ENCODE measurements at regions not wholly inside any gene's neighbourhood (a gene's known extent, or its start where the extent isn't known, plus 50 kb on each side); places are given as distances from the start of the nearest gene placed in this dataset.

- no peaks in the 10 kb centered on the region for H3K4me1 ChIP-seq (ENCODE audit: control insufficient read depth, insufficient read depth, low read length, poor library complexity, severe bottlenecking)
- H3K9me3 ChIP-seq (ENCODE audit: control insufficient read depth, low read length) = no peaks in the 10 kb centered on the region
- no peaks in the 10 kb centered on the region for H3K36me3 ChIP-seq (ENCODE audit: control insufficient read depth, insufficient read depth, low read length)
- DNase-seq = no peak
- no peak overlapping the region for H3K27ac ChIP-seq (ENCODE audit: insufficient read depth, low read length, poor library complexity, severe bottlenecking)
- no peak overlapping the region for H3K4me3 ChIP-seq (ENCODE audit: insufficient read depth, low read depth, low read length, poor library complexity, severe bottlenecking)
- no peaks in the 10 kb centered on the region for H3K27me3 ChIP-seq (replicated peaks; ENCODE audit: control insufficient read depth, insufficient read depth, low read length, poor library complexity, severe bottlenecking)
Measured at GRCh38 chr18:2444201-2444875, 127.0 kb downstream of the METTL4 start.

- Histone ChIP-seq H3K36me3 (ENCODE audit: control insufficient read depth, insufficient read depth, low read length) (no peaks in the 10 kb centered on the region), H3K9me3 (ENCODE audit: control insufficient read depth, low read length) (no peaks in the 10 kb centered on the region), H3K27ac (ENCODE audit: insufficient read depth, low read length, poor library complexity, severe bottlenecking) (no peak overlapping the region), H3K4me1 (ENCODE audit: control insufficient read depth, insufficient read depth, low read length, poor library complexity, severe bottlenecking) (no peaks in the 10 kb centered on the region), H3K27me3 (replicated peaks; ENCODE audit: control insufficient read depth, insufficient read depth, low read length, poor library complexity, severe bottlenecking) (no peaks in the 10 kb centered on the region), H3K4me3 (ENCODE audit: insufficient read depth, low read depth, low read length, poor library complexity, severe bottlenecking) (no peak overlapping the region)
- no peak for DNase-seq
Measured at GRCh38 chr18:2448565-2449151, 122.6 kb downstream of the METTL4 start.

- Histone ChIP-seq H3K27ac (ENCODE audit: insufficient read depth, low read length, poor library complexity, severe bottlenecking) (no peak overlapping the region), H3K36me3 (ENCODE audit: control insufficient read depth, insufficient read depth, low read length) (no peaks in the 10 kb centered on the region), H3K9me3 (ENCODE audit: control insufficient read depth, low read length) (no peaks in the 10 kb centered on the region), H3K4me1 (ENCODE audit: control insufficient read depth, insufficient read depth, low read length, poor library complexity, severe bottlenecking) (no peaks in the 10 kb centered on the region), H3K27me3 (replicated peaks; ENCODE audit: control insufficient read depth, insufficient read depth, low read length, poor library complexity, severe bottlenecking) (no peaks in the 10 kb centered on the region), H3K4me3 (ENCODE audit: insufficient read depth, low read depth, low read length, poor library complexity, severe bottlenecking) (no peak overlapping the region)
- no peak for DNase-seq
Measured at GRCh38 chr18:2451556-2451955, 119.7 kb downstream of the METTL4 start.

- no peak for DNase-seq
- H3K9me3 ChIP-seq (ENCODE audit: control insufficient read depth, low read length) = no peaks in the 10 kb centered on the region
- H3K27me3 ChIP-seq (replicated peaks; ENCODE audit: control insufficient read depth, insufficient read depth, low read length, poor library complexity, severe bottlenecking) = no peaks in the 10 kb centered on the region
- no peak overlapping the region for H3K4me3 ChIP-seq (ENCODE audit: insufficient read depth, low read depth, low read length, poor library complexity, severe bottlenecking)
- H3K36me3 ChIP-seq (ENCODE audit: control insufficient read depth, insufficient read depth, low read length) = no peaks in the 10 kb centered on the region
- no peak overlapping the region for H3K27ac ChIP-seq (ENCODE audit: insufficient read depth, low read length, poor library complexity, severe bottlenecking)
- no peaks in the 10 kb centered on the region for H3K4me1 ChIP-seq (ENCODE audit: control insufficient read depth, insufficient read depth, low read length, poor library complexity, severe bottlenecking)
Measured at GRCh38 chr18:2459886-2460285, 111.4 kb downstream of the METTL4 start.

DNA sequence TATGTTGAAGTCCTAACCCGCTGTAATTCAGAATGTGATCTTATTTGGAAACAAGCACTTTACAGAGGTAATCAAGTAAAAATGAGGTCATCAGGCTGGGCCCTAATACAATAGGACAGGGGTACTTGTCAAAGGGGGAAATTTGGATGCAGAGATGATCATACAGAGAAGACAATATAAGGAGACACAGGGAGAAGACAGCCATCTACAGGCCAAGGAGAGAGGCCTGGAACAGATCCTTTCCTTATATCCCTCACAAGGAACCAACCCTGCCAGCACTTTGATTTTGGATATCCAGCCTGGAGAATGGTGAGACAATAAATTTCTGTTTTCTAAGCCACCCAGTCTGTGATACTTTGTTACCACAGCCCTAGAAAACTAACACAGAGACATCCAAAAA, 104.3 kb downstream of the METTL4 start:
- H3K4me3 ChIP-seq (ENCODE audit: insufficient read depth, low read depth, low read length, poor library complexity, severe bottlenecking) = no peak overlapping the region
- H3K4me1 ChIP-seq (ENCODE audit: control insufficient read depth, insufficient read depth, low read length, poor library complexity, severe bottlenecking) = no peaks in the 10 kb centered on the region
- DNase-seq = no peak
- no peaks in the 10 kb centered on the region for H3K9me3 ChIP-seq (ENCODE audit: control insufficient read depth, low read length)
- no peak overlapping the region for H3K27ac ChIP-seq (ENCODE audit: insufficient read depth, low read length, poor library complexity, severe bottlenecking)
- no peaks in the 10 kb centered on the region for H3K27me3 ChIP-seq (replicated peaks; ENCODE audit: control insufficient read depth, insufficient read depth, low read length, poor library complexity, severe bottlenecking)
- H3K36me3 ChIP-seq (ENCODE audit: control insufficient read depth, insufficient read depth, low read length) = no peaks in the 10 kb centered on the region

DNA sequence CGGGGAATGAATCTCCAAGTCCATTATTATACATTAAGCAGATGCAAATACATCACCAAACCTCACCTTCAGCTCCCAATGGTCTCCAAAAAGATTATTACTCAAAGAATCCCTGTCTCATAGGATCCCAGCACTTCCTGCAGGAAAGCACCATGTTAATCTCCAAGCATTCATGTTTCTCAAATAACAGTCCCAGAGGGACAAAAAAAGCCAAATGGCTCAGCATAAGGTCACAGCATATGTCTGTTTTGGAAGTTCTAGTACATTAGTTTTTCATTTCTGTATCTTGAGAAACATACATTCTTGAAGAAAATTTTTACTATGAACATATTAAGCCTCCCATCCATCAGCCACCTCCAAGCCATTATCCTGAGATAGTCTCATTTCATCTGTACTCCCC, 103.3 kb downstream of the METTL4 start:
- no peaks in the 10 kb centered on the region for H3K27me3 ChIP-seq (replicated peaks; ENCODE audit: control insufficient read depth, insufficient read depth, low read length, poor library complexity, severe bottlenecking)
- no peaks in the 10 kb centered on the region for H3K9me3 ChIP-seq (ENCODE audit: control insufficient read depth, low read length)
- no peak overlapping the region for H3K27ac ChIP-seq (ENCODE audit: insufficient read depth, low read length, poor library complexity, severe bottlenecking)
- H3K4me1 ChIP-seq (ENCODE audit: control insufficient read depth, insufficient read depth, low read length, poor library complexity, severe bottlenecking) = no peaks in the 10 kb centered on the region
- no peak for DNase-seq
- H3K36me3 ChIP-seq (ENCODE audit: control insufficient read depth, insufficient read depth, low read length) = no peaks in the 10 kb centered on the region
- H3K4me3 ChIP-seq (ENCODE audit: insufficient read depth, low read depth, low read length, poor library complexity, severe bottlenecking) = no peak overlapping the region

DNA sequence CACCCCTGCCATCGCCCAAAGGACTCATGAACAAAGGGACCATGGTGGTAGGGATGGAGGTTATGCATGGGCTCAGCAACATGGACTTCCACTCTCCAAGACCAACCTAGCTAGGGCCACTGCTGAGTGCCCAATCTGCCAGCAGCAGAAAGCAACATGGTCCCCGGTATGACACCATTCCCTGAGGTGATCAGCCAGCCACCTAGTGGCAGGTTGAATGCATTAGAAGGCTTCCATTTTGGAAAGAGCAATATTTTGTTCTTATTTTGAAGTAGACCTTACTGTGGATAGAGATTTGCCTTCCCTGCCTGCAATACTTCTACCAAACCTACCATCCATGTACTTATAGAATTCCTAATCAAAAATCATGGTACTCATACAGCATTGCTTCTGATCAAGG, 99.8 kb downstream of the METTL4 start:
- DNase-seq = no peak
- Histone ChIP-seq H3K27ac (ENCODE audit: insufficient read depth, low read length, poor library complexity, severe bottlenecking) (no peak overlapping the region), H3K36me3 (ENCODE audit: control insufficient read depth, insufficient read depth, low read length) (no peaks in the 10 kb centered on the region), H3K4me3 (ENCODE audit: insufficient read depth, low read depth, low read length, poor library complexity, severe bottlenecking) (no peak overlapping the region), H3K27me3 (replicated peaks; ENCODE audit: control insufficient read depth, insufficient read depth, low read length, poor library complexity, severe bottlenecking) (no peaks in the 10 kb centered on the region), H3K9me3 (ENCODE audit: control insufficient read depth, low read length) (no peaks in the 10 kb centered on the region), H3K4me1 (ENCODE audit: control insufficient read depth, insufficient read depth, low read length, poor library complexity, severe bottlenecking) (no peaks in the 10 kb centered on the region)

DNA sequence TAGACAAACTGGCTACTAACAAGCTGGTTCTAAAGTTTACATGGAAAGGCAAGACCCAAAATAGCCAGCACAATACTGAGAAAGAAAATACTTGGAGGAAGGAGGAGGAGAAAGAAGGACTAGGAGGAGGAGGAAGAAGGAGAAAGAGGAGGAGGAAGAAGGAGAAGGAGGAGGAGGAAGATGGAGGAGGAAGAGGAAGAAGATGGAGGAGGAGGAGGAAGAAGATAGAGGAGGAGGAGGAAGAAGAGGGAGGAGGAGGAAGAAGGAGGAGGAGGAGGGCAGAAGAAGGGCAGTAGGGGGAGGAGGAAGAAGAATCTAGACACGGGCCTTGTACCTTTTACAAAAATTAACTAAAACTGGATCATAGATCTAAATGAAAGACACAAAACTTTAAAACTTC, 92.6 kb downstream of the METTL4 start:
- Histone ChIP-seq H3K27ac (ENCODE audit: insufficient read depth, low read length, poor library complexity, severe bottlenecking) (no peak overlapping the region), H3K36me3 (ENCODE audit: control insufficient read depth, insufficient read depth, low read length) (no peaks in the 10 kb centered on the region), H3K4me1 (ENCODE audit: control insufficient read depth, insufficient read depth, low read length, poor library complexity, severe bottlenecking) (no peaks in the 10 kb centered on the region), H3K27me3 (replicated peaks; ENCODE audit: control insufficient read depth, insufficient read depth, low read length, poor library complexity, severe bottlenecking) (no peaks in the 10 kb centered on the region), H3K9me3 (ENCODE audit: control insufficient read depth, low read length) (no peaks in the 10 kb centered on the region), H3K4me3 (ENCODE audit: insufficient read depth, low read depth, low read length, poor library complexity, severe bottlenecking) (no peak overlapping the region)
- DNase-seq = no peak

DNA sequence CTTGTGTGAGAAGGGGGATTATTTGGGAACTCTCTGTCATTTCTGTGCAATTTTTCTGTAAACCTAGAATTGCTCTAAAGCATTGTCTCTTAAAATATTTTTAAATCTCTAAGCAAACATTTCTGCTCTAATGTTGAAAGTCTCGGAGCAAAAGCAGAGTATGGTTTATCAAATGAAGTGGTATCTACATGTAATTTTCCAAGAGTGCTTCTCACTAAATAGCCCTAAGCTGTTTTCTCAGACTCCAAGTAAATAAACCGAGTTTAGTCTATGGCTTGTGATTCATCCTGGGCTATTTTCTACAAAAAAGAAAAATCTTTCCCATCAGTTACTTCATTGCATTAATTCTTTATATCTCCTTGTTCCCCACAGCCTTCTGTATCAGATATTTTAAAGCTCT, 90.8 kb downstream of the METTL4 start:
- H3K36me3 ChIP-seq (ENCODE audit: control insufficient read depth, insufficient read depth, low read length) = no peaks in the 10 kb centered on the region
- no peaks in the 10 kb centered on the region for H3K4me1 ChIP-seq (ENCODE audit: control insufficient read depth, insufficient read depth, low read length, poor library complexity, severe bottlenecking)
- no peaks in the 10 kb centered on the region for H3K27me3 ChIP-seq (replicated peaks; ENCODE audit: control insufficient read depth, insufficient read depth, low read length, poor library complexity, severe bottlenecking)
- no peak overlapping the region for H3K4me3 ChIP-seq (ENCODE audit: insufficient read depth, low read depth, low read length, poor library complexity, severe bottlenecking)
- no peaks in the 10 kb centered on the region for H3K9me3 ChIP-seq (ENCODE audit: control insufficient read depth, low read length)
- no peak overlapping the region for H3K27ac ChIP-seq (ENCODE audit: insufficient read depth, low read length, poor library complexity, severe bottlenecking)
- DNase-seq = no peak

DNA sequence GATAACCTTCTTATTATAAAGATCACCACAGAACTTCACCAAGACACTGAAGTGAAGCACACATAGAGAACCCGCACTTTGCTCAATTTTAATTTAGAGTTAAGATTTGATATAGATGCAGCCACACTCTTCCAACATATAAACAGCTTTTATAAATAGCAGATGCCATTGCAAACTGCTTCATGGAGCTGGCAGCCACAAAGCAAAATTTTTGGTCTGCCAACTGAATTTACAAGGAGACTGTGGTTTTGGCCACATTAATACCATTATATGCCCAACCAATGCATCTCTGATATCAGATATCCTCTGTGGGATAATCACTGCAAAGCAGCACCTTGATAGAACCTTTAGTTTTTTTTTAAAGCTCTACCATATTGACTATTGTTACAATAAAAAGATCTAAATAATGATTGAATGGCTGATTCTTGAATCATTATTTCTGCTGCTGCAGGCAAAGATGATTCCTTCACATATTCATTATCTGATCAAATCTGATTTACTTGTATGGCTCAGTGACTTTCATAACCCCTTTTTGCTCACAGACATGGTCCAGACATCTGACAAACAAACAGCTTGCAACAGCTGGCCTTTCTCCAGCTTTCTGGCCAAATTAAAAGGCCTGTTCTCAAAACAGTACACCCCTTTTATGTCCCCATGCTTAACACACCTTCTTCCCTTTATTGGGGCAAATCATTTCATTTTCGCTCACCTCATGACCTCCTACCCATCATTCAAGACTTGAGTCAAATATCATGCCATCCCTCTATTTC, 88.4 kb downstream of the METTL4 start:
- no peaks in the 10 kb centered on the region for H3K4me1 ChIP-seq (ENCODE audit: control insufficient read depth, insufficient read depth, low read length, poor library complexity, severe bottlenecking)
- H3K27ac ChIP-seq (ENCODE audit: insufficient read depth, low read length, poor library complexity, severe bottlenecking) = no peak overlapping the region
- no peaks in the 10 kb centered on the region for H3K27me3 ChIP-seq (replicated peaks; ENCODE audit: control insufficient read depth, insufficient read depth, low read length, poor library complexity, severe bottlenecking)
- no peaks in the 10 kb centered on the region for H3K36me3 ChIP-seq (ENCODE audit: control insufficient read depth, insufficient read depth, low read length)
- no peak for DNase-seq
- H3K9me3 ChIP-seq (ENCODE audit: control insufficient read depth, low read length) = no peaks in the 10 kb centered on the region
- no peak overlapping the region for H3K4me3 ChIP-seq (ENCODE audit: insufficient read depth, low read depth, low read length, poor library complexity, severe bottlenecking)
